SK-MEL-5 (cell line): ENCODE measurements at regions not wholly inside any gene's neighbourhood (a gene's known extent, or its start where the extent isn't known, plus 50 kb on each side); places are given as distances from the start of the nearest gene placed in this dataset.

Experiments
- DNase-seq: peaks from one replicate; pipeline ENCODE4 v3.0.0-alpha.2; 2016; ENCODE audit warnings: low read depth, low spot score
- in situ Hi-C: cut with HindIII; loops from 2 replicates; pipeline ENCODE4 v1.10.0; 2016; ENCODE audit warnings: low sequenced_read_pairs, high pct_unique_total_duplicates, low pct_unique_long_range_greater_than_20kb
- small RNA-seq, 2 experiments: library from RNA; depleted of rRNA; stranded (forward); fragments of <200 nt; gene quantifications; one replicate each; pipeline ENCODE3, GENCODE V24; 2014

DNA sequence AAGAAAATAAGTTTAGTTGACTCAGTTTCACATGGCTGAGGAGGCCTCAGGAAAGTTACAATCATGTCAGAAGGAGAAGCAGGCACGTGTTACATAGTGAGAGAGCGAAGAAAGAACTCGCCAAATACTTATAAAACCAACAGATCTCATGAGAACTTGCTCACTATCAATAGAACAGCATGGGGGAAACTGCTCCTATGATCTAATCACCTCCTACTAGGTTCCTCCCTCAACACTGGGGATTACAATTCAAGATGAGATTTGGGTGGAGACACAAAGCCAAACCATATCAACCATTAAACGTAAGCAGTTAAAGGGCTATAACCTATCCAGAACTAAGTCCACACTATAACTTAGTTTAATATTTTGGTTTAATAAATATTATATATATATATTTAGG lies 113.8 kb upstream of the ADGRL3 start:
- DNase-seq: no peak
- in situ Hi-C loops: no loop called here

DNA sequence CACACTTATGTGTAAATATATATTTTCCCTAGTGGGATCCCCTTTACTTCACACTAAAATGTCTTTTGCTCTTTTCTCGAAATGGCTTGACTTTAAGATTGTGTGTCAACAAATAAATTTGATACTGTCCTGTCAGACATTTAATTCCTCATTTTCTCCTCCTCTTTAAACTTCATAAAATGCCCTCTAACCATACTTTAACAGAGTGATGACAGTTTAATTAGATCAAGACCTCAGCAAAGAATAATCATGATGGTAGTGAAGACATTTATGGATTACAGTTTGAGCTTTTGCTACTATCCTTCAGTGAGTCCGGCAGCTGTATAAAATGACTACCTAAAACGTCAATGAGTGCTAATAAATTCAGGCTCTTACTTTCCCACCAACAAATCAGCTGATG lies 113.1 kb upstream of the ADGRL3 start:
- in situ Hi-C loops: no loop called here
- DNase-seq: no peak

DNA sequence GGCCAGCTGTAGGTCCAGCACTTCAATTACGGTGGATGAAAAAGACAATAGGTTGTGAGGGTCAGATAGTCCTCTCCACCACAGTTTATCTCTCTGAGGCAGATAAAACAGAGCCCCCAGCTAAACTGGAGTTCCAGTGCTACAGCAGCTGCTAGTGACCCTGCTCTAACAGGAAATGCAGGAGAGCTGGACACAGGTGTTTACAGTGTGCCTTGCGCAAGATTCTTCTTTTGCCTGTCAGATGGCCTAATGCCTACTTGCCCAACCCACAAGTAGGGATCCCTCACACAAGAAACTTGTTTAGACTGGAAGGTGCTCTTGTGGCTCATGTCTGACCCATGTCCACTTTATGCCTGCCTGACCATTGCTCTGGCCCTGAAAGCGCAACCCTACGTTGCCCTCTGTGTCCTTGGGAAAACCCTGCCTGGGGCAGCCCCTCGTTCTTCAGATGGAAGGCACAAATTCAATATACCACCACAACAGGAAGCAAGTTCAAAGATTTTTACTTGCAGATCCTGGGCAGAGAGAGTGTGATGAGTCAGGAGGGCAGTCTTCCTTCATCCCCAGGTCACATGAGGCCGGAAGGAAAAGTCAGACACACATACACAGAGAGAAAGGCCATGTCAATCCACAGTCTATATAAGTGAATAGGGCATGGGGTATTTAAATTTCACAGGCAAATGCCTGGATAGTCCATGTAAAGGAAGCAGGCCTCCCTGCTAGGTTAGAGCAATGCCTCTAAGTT lies 105.1 kb upstream of the ADGRL3 start:
- DNase-seq: no peak
- in situ Hi-C loops: no loop called here

DNA sequence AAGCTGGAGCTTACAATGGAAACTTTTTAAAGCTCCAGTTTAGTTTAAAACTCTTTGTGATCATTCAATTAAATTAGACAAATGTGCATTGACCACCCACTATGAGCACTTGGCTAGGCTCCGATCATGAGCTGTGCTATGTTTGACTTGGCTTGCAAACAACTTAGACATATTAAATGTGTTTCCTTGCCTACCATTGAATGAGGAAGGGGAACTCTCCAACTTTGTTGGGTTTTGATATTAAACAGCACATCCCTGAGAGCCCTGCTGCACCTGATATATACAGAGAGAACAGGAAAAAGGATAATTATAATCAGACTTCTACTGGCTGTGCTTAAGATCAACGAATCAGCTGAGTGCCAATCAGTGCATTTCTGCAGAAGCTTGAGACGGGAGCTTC lies 71.4 kb upstream of the ADGRL3 start:
- in situ Hi-C loops: no loop called here
- DNase-seq: no peak

DNA sequence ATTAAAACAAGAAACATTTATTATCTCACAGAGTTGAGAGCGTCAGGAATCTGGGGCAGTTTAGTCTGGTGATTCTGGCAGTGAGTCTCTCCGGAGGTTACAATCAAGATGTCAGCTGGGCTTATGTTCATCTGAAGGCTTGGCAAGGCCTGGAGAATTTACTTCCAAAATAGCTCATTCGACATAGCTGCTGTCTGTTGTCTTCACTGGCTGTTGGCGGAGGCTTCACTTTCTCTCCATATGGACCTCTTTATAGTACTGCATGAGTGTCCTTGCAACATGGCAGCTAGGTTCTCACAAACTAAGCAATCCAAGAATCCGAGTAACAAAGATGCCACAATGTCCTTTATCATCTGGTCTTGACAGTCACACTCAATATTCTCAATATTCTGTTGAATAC lies 70.2 kb upstream of the ADGRL3 start:
- in situ Hi-C loops: no loop called here
- no peak for DNase-seq

DNA sequence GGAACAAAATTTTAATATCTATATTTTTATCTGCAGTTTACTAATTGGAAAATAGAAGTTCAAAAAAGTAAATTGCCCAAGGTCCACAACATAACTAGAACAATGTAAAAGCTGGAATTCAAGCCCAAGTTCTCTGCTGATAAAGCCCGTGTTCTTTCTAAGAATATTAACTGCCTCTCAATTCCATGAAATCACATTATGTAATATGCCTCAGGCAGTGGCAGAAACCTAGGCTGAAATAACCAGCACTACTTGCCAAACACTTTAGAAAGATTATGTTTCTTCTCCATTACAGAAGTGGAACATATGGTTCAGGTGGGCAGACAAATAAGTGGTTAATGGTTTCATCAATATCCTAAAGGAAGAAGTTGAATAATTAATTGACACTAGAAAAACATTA lies 56.7 kb upstream of the ADGRL3 start:
- DNase-seq: no peak
- in situ Hi-C loops: no loop called here

DNA sequence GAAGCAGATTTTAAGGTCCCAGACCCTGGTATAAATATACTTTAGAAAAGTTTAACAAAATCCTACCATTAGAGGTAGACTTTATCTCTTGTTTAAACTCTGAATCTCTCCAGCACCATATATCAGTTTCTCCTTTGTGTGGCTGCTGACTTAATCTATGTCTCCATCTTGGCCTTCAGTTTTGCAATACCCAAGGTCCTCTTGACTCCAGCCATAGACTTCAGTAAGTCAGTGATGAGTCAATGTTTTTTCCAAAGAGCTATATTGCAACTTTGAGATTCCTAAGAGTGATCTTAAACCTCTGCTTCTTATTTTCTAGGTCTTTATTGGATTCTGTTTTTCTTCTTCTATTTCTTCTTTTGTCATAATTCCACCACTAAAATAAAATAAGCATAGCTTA lies 50.8 kb upstream of the ADGRL3 start:
- no peak for DNase-seq
- in situ Hi-C loops: no loop called here

Small RNA genes in the stretch of these regions (small RNA-seq; reads per million reads assigned to genes)
- gene MIR548AG1 (0 reads per million in 2 experiments), gene RF00019 (0 reads per million in 2 experiments), gene RNU6-1325P (0 reads per million in 2 experiments)
